ENCODE measurements at regions not wholly inside any gene's neighbourhood (a gene's known extent, or its start where the extent isn't known, plus 50 kb on each side); places are given as distances from the start of the nearest gene placed in this dataset.

DNA sequence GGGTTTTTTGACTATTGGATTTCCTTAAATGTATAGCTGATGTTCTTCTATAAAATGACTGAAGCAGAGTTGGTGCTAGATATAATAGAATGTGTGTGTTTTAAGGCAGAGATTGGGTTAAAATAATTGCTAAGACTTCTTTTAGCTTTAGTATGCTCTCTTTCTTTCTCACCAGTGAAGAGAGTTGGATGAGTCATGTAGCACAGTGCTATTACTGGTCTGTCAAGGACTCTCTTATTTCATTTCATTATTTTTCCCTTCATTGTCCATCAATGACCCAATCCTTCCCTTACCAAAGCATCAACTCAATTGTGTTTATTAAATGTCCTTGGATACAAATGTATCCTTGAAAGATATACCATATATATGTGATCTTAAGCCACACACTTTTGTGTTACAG lies 268.9 kb downstream of the IRS2 start:
- Histone ChIP-seq H3K27ac (no peak overlapping the region), H3K4me3 (no peak overlapping the region), H3K9me3 (no peaks in the 10 kb centered on the region), H3K4me1 (no peaks in the 10 kb centered on the region), H3K27me3 (no peaks in the 10 kb centered on the region), H3K36me3 (no peaks in the 10 kb centered on the region)
- no peak for DNase-seq (ENCODE audit: extremely low spot score in 2 of 2)
- intact Hi-C loops (cut with DNase I), result no loop called here
- no peak for TF ChIP-seq POLR2AphosphoS5 (IDR thresholded peaks at IDR 0.05; ENCODE audit: insufficient read depth in 1 of 2, low read depth in 1 of 2)
- TF ChIP-seq, protein P1, sequence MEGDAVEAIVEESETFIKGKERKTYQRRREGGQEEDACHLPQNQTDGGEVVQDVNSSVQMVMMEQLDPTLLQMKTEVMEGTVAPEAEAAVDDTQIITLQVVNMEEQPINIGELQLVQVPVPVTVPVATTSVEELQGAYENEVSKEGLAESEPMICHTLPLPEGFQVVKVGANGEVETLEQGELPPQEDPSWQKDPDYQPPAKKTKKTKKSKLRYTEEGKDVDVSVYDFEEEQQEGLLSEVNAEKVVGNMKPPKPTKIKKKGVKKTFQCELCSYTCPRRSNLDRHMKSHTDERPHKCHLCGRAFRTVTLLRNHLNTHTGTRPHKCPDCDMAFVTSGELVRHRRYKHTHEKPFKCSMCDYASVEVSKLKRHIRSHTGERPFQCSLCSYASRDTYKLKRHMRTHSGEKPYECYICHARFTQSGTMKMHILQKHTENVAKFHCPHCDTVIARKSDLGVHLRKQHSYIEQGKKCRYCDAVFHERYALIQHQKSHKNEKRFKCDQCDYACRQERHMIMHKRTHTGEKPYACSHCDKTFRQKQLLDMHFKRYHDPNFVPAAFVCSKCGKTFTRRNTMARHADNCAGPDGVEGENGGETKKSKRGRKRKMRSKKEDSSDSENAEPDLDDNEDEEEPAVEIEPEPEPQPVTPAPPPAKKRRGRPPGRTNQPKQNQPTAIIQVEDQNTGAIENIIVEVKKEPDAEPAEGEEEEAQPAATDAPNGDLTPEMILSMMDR (IDR thresholded peaks at IDR 0.05), result no peak

DNA sequence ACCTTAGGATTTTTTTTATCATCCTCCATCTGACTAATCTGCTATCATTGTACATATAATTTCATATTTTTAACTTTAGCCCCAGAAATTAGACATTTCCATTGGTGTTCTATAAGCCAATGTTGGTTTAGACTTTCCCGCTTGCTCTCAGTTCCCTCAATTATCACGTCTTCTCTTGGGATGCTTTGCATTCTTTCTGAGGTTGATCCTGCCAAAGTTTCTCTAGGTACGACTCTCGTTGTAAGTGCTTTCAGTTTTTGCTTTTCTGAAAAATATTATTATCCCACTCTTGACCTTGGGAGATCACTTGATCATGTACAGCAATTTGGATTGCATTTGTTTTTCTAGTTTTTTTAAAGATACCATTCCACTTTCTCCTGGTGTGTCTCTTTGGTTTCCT lies 270.2 kb downstream of the IRS2 start:
- Histone ChIP-seq H3K36me3 (no peaks in the 10 kb centered on the region), H3K9me3 (no peaks in the 10 kb centered on the region), H3K27ac (no peak overlapping the region), H3K27me3 (no peaks in the 10 kb centered on the region), H3K4me1 (no peaks in the 10 kb centered on the region), H3K4me3 (no peak overlapping the region)
- DNase-seq (ENCODE audit: extremely low spot score in 2 of 2), result no peak
- TF ChIP-seq, protein P1 (IDR thresholded peaks at IDR 0.05), result no peak
- TF ChIP-seq POLR2A (IDR thresholded peaks at IDR 0.05) (no peak), POLR2AphosphoS5 (IDR thresholded peaks at IDR 0.05; ENCODE audit: insufficient read depth in 1 of 2, low read depth in 1 of 2) (no peak)
- intact Hi-C loops (cut with DNase I), result no loop called here

DNA sequence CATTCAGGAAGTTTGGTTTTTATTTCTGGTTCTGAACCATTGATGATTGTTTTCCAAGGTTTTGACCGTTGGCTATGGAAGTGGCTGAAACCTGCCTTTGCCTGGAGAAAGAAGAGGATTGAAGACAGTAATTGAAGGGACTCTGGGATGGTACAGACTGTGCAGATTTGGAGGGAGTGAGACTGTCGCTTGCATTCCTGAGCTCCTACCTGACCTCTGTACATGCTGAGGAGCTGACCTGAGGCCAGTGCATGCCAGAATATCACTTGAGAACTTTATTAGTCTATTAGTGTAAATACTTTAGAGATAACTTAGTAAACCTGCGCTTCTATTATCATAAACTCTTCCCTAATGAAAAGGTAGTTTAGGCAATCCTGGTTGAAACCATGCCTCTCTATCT lies 276.4 kb downstream of the IRS2 start:
- Histone ChIP-seq H3K4me1 (no peaks in the 10 kb centered on the region), H3K36me3 (no peaks in the 10 kb centered on the region), H3K27ac (no peak overlapping the region), H3K9me3 (no peaks in the 10 kb centered on the region), H3K27me3 (no peaks in the 10 kb centered on the region), H3K4me3 (no peak overlapping the region)
- TF ChIP-seq, protein P1 (IDR thresholded peaks at IDR 0.05), result no peak
- TF ChIP-seq POLR2AphosphoS5 (IDR thresholded peaks at IDR 0.05; ENCODE audit: insufficient read depth in 1 of 2, low read depth in 1 of 2) (no peak), POLR2A (IDR thresholded peaks at IDR 0.05) (no peak)
- DNase-seq (ENCODE audit: extremely low spot score in 2 of 2), result no peak
- intact Hi-C loops (cut with DNase I), result no loop called here

DNA sequence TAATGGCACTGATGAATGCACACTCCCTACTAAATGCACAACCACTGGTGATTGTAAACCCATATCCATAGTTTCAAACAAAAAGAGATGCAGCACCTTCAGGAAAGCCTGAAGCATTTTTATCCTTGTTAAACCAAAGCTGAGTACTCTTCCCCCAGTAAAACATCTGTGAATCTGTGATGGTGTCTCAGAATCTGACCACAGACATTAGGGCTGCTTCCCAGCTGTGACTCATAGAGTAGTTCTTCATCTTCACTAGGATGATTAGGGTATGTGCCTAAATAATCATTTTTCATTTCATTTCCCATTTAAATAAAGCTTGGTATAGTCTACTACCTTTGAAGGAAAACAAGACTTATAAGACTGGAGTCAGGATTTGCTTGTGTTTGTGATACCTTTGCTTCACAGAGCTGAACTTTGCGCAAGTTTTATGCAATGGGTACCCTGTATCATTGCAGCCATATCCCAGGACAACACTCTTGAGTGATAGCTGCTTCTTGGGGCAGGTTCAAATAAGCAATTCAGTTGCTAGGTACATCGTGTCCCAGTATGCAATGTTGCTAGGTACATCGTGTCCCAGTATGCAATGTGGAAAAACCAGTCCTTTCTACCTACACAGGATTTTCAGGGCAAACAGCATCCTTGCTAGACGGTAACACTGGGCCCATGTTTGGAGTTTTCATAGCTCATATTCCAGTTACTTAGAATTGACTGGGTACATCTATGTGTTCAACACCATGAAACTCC lies 277.1 kb downstream of the IRS2 start:
- no peak overlapping the region for H3K4me3 ChIP-seq
- no peak for DNase-seq (ENCODE audit: extremely low spot score in 2 of 2)
- no peak for TF ChIP-seq POLR2A (IDR thresholded peaks at IDR 0.05)
- TF ChIP-seq, protein P1 (IDR thresholded peaks at IDR 0.05), result no peak
- no peak for TF ChIP-seq POLR2AphosphoS5 (IDR thresholded peaks at IDR 0.05; ENCODE audit: insufficient read depth in 1 of 2, low read depth in 1 of 2)
- no peaks in the 10 kb centered on the region for H3K36me3 ChIP-seq
- H3K4me1 ChIP-seq, result no peaks in the 10 kb centered on the region
- no peaks in the 10 kb centered on the region for H3K27me3 ChIP-seq
- intact Hi-C loops (cut with DNase I), result no loop called here
- H3K27ac ChIP-seq, result no peak overlapping the region
- H3K9me3 ChIP-seq, result no peaks in the 10 kb centered on the region

DNA sequence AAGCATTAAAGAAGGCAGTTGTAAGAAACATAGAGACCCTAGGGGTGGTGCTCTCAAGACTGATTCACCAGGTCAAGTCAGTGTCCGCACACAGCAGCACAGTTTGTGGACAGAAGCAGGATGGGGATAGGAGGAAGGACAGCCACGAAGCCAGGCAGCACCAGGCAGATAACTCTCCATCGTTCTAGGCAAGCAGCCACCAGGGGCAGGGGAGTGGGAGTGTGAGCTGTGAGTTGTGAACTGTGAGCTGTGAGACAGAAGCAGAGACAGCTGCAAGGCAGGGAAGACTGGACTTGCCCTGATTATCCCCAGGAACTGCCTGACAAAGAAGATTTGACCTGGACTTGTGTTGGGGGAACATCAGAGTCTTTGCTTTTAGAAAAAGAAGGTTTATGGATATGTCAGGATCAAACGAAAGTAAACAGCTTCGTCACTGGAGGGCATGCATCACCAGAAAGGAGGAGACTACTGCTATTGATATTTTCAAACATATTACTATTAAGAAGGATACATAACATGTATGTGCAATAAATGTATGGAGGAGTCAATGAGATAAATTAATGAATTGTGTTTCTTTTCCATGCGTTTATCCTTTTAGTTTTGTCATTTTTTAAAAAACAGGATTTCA lies 286.1 kb downstream of the IRS2 start:
- Histone ChIP-seq H3K4me1 (peaks cover 6% of the 10 kb centered on the region), H3K4me3 (no peak overlapping the region), H3K27me3 (no peaks in the 10 kb centered on the region), H3K27ac (no peak overlapping the region), H3K36me3 (no peaks in the 10 kb centered on the region), H3K9me3 (no peaks in the 10 kb centered on the region)
- TF ChIP-seq POLR2A (IDR thresholded peaks at IDR 0.05) (no peak), POLR2AphosphoS5 (IDR thresholded peaks at IDR 0.05; ENCODE audit: insufficient read depth in 1 of 2, low read depth in 1 of 2) (no peak)
- TF ChIP-seq, protein P1 (IDR thresholded peaks at IDR 0.05), result no peak
- intact Hi-C loops (cut with DNase I), result no loop called here
- no peak for DNase-seq (ENCODE audit: extremely low spot score in 2 of 2)

Data from vagina (tissue), 2 donors.